ENCODE measurements at regions not wholly inside any gene's neighbourhood (a gene's known extent, or its start where the extent isn't known, plus 50 kb on each side); places are given as distances from the start of the nearest gene placed in this dataset.

- Histone ChIP-seq H3K9me3 (replicated peaks) (no peaks in the 10 kb centered on the region), H3K36me3 (no peaks in the 10 kb centered on the region), H3K27me3 (ENCODE audit: low read depth) (no peaks in the 10 kb centered on the region), H3K4me3 (no peak overlapping the region), H3K4me1 (no peaks in the 10 kb centered on the region), H3K27ac (replicated peaks) (no peak overlapping the region)
- TF ChIP-seq CTCF (IDR thresholded peaks at IDR 0.05; ENCODE audit: borderline replicate concordance): no peak
- DNase-seq: no peak
- intact Hi-C loops (cut with micrococcal nuclease): no loop called here
Measured at GRCh38 chr1:189658381-189658780, 819.3 kb downstream of the BRINP3 start.

GRCh38 chr1:189659731-189660130, 817.9 kb downstream of the BRINP3 start:
- intact Hi-C loops (cut with micrococcal nuclease): no loop called here
- TF ChIP-seq CTCF (IDR thresholded peaks at IDR 0.05; ENCODE audit: borderline replicate concordance): no peak
- Histone ChIP-seq H3K4me3 (no peak overlapping the region), H3K27ac (replicated peaks) (no peak overlapping the region), H3K9me3 (replicated peaks) (no peaks in the 10 kb centered on the region), H3K36me3 (no peaks in the 10 kb centered on the region), H3K4me1 (no peaks in the 10 kb centered on the region), H3K27me3 (ENCODE audit: low read depth) (no peaks in the 10 kb centered on the region)
- DNase-seq: no peak

GRCh38 chr1:189662190-189662589, 815.5 kb downstream of the BRINP3 start:
- no peak for TF ChIP-seq CTCF (IDR thresholded peaks at IDR 0.05; ENCODE audit: borderline replicate concordance)
- H3K4me1 ChIP-seq: no peaks in the 10 kb centered on the region
- intact Hi-C loops (cut with micrococcal nuclease): no loop called here
- H3K4me3 ChIP-seq: no peak overlapping the region
- H3K9me3 ChIP-seq (replicated peaks): no peaks in the 10 kb centered on the region
- H3K36me3 ChIP-seq: no peaks in the 10 kb centered on the region
- no peak overlapping the region for H3K27ac ChIP-seq (replicated peaks)
- DNase-seq: no peak
- H3K27me3 ChIP-seq (ENCODE audit: low read depth): no peaks in the 10 kb centered on the region

GRCh38 chr1:189669846-189670245, 807.8 kb downstream of the BRINP3 start:
- no peak for DNase-seq
- Histone ChIP-seq H3K9me3 (replicated peaks) (no peaks in the 10 kb centered on the region), H3K4me1 (no peaks in the 10 kb centered on the region), H3K27ac (replicated peaks) (no peak overlapping the region), H3K36me3 (no peaks in the 10 kb centered on the region), H3K27me3 (ENCODE audit: low read depth) (no peaks in the 10 kb centered on the region), H3K4me3 (no peak overlapping the region)
- TF ChIP-seq CTCF (IDR thresholded peaks at IDR 0.05; ENCODE audit: borderline replicate concordance): no peak
- intact Hi-C loops (cut with micrococcal nuclease): no loop called here

- Histone ChIP-seq H3K27ac (replicated peaks) (no peak overlapping the region), H3K27me3 (ENCODE audit: low read depth) (no peaks in the 10 kb centered on the region), H3K4me1 (no peaks in the 10 kb centered on the region), H3K9me3 (replicated peaks) (no peaks in the 10 kb centered on the region), H3K36me3 (no peaks in the 10 kb centered on the region), H3K4me3 (no peak overlapping the region)
- no peak for DNase-seq
- intact Hi-C loops (cut with micrococcal nuclease): no loop called here
- no peak for TF ChIP-seq CTCF (IDR thresholded peaks at IDR 0.05; ENCODE audit: borderline replicate concordance)
Measured at GRCh38 chr1:189673217-189673616, 804.4 kb downstream of the BRINP3 start.

GRCh38 chr1:189675712-189676244, 801.9 kb downstream of the BRINP3 start:
- H3K4me1 ChIP-seq: no peaks in the 10 kb centered on the region
- no peaks in the 10 kb centered on the region for H3K27me3 ChIP-seq (ENCODE audit: low read depth)
- H3K27ac ChIP-seq (replicated peaks): no peak overlapping the region
- no peaks in the 10 kb centered on the region for H3K36me3 ChIP-seq
- no peak for DNase-seq
- no peak for TF ChIP-seq CTCF (IDR thresholded peaks at IDR 0.05; ENCODE audit: borderline replicate concordance)
- intact Hi-C loops (cut with micrococcal nuclease): no loop called here
- H3K4me3 ChIP-seq: no peak overlapping the region
- H3K9me3 ChIP-seq (replicated peaks): no peaks in the 10 kb centered on the region
